Neural cell (in vitro differentiated cells): ENCODE measurements at regions not wholly inside any gene's neighbourhood (a gene's known extent, or its start where the extent isn't known, plus 50 kb on each side); places are given as distances from the start of the nearest gene placed in this dataset.

Source experiments
- EP300 ChIP-seq: fragments of 450-650 bp; conservative IDR thresholded peaks from 2 replicates; pipeline ENCODE4 v1.6.1; 2014; ENCODE audit warnings: antibody characterized with exemption, mild to moderate bottlenecking, moderate library complexity; ENCODE audit not compliant: poor library complexity, severe bottlenecking
- POLR2AphosphoS5 ChIP-seq: IDR thresholded peaks from 2 replicates; pipeline ENCODE4 v1.6.1; 2012
- TAF1 ChIP-seq: IDR thresholded peaks from 2 replicates; pipeline ENCODE4 v1.6.1; 2012; ENCODE audit warnings: low read depth
- TF ChIP-seq, protein P1 (sequence below): fragments of 450-650 bp; IDR thresholded peaks from 2 replicates; pipeline ENCODE4 v1.5.1; 2014; ENCODE audit warnings: antibody characterized with exemption, mild to moderate bottlenecking, moderate library complexity; ENCODE audit not compliant: poor library complexity, severe bottlenecking

GRCh38 chr2:177328056-177328455 lies 63.5 kb upstream of the NFE2L2 start:
- TF ChIP-seq, protein P1, sequence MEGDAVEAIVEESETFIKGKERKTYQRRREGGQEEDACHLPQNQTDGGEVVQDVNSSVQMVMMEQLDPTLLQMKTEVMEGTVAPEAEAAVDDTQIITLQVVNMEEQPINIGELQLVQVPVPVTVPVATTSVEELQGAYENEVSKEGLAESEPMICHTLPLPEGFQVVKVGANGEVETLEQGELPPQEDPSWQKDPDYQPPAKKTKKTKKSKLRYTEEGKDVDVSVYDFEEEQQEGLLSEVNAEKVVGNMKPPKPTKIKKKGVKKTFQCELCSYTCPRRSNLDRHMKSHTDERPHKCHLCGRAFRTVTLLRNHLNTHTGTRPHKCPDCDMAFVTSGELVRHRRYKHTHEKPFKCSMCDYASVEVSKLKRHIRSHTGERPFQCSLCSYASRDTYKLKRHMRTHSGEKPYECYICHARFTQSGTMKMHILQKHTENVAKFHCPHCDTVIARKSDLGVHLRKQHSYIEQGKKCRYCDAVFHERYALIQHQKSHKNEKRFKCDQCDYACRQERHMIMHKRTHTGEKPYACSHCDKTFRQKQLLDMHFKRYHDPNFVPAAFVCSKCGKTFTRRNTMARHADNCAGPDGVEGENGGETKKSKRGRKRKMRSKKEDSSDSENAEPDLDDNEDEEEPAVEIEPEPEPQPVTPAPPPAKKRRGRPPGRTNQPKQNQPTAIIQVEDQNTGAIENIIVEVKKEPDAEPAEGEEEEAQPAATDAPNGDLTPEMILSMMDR = no peak
- TF ChIP-seq POLR2AphosphoS5 (no peak), EP300 (no peak), TAF1 (no peak)
